DOHH2 (cell line): ENCODE measurements at regions not wholly inside any gene's neighbourhood (a gene's known extent, or its start where the extent isn't known, plus 50 kb on each side); places are given as distances from the start of the nearest gene placed in this dataset.

Experiments
- EZH2phosphoT487 ChIP-seq: fragments of 200-600 bp; sonication (generic); IDR thresholded peaks from 2 replicates; pipeline ENCODE4 v1.6.1; 2017; ENCODE audit warnings: borderline replicate concordance, mild to moderate bottlenecking, antibody characterized with exemption, low read length, moderate library complexity, mixed read lengths
- TF ChIP-seq, protein P1 (sequence below): fragments of 200-600 bp; sonication (generic); IDR thresholded peaks from one replicate; pipeline ENCODE4 v1.5.1; 2014; ENCODE audit warnings: antibody characterized with exemption, mild to moderate bottlenecking, low read depth, low read length; ENCODE audit not compliant: poor library complexity, severe bottlenecking

DNA sequence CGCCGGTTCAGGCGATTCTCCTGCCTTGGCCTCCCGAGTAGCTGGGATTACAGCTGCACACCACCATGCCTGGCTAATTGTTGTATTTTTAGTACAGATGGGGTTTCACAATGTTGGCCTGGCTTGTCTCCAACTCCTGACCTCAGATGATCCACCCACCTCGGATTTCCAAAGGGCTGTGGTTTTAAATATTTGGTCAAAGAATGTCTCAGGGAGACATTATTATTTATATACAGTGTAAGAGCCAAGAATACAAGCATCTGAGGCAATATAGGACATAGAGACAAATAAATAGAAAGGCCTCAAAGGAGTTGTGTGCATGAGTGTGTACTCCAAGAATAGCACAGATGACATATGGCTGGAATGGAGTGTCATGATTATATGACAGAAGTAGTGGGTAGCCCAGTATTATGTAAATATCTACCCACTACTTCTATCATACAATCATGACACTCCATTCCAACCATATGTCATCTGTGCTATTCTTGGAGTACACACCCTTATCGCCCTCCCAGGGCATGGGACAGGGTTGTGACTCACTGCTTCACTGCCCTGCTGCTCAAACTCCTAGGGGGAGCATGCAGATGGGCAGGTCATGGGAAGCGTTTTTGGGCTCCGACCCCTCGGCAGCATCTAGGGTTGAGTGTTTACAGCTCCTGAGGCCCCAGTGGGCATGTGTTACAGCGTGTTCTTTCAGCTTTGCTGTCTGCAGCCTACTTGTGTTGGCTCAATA is 1649.8 kb upstream of the PCDH10 start:
- TF ChIP-seq, protein P1, sequence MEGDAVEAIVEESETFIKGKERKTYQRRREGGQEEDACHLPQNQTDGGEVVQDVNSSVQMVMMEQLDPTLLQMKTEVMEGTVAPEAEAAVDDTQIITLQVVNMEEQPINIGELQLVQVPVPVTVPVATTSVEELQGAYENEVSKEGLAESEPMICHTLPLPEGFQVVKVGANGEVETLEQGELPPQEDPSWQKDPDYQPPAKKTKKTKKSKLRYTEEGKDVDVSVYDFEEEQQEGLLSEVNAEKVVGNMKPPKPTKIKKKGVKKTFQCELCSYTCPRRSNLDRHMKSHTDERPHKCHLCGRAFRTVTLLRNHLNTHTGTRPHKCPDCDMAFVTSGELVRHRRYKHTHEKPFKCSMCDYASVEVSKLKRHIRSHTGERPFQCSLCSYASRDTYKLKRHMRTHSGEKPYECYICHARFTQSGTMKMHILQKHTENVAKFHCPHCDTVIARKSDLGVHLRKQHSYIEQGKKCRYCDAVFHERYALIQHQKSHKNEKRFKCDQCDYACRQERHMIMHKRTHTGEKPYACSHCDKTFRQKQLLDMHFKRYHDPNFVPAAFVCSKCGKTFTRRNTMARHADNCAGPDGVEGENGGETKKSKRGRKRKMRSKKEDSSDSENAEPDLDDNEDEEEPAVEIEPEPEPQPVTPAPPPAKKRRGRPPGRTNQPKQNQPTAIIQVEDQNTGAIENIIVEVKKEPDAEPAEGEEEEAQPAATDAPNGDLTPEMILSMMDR: no peak
- TF ChIP-seq EZH2phosphoT487: no peak
